ENCODE measurements at regions not wholly inside any gene's neighbourhood (a gene's known extent, or its start where the extent isn't known, plus 50 kb on each side); places are given as distances from the start of the nearest gene placed in this dataset.

DNA sequence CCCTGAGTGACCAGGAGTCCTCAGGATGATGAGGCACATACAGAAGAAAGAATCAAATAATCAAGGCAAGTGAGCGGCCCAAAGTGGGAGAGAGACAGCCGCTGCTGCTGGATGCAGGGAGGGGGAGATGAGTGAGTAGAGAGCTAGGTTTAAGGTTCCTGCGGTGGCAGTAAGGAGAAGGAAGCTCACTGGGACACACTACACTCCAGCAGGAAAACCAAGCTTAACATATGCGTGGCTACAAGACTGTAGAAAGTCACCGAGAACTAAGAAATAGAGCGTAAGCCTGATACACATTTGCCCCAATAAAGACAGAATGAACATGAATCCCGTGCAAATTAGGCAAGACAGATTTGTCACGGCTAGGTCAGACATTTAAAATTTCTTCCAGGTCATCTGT, 470.2 kb downstream of the KDM4C start:
- DNase-seq: no peak

DNA sequence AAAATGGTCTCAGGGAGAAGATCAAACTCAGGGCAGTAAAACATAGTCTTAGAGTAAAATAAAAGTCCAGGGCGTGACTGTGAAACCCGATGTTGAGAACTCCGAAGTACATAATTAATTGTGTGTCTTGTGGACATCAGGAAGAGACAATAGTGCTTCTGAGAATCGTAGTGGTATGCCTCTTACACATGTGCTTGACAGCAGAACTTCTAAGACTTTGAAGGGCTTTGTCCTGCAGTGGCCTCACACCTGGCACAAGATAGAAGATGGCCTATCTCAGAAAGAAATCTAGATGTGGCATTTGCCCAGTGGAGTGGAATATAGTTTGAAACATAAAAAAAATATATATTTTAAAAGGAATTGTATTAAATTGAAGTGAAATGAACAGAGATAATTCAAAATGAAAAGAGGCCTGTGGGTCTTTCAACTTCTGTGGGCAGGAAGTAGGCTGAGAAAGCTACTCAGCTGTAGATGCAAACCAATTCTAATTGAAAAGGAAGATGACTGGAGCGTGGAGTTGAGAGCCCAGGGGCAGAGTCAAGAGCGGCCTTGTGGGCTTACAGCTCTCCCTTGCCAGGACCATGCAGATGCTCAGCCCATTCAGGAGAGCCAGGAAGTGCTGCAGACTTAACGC, 468.4 kb downstream of the KDM4C start:
- DNase-seq: no peak

Measured in CD4-positive, alpha-beta T cell treated with Interleukin-17A for 4 hours (primary cell).